ENCODE measurements at regions not wholly inside any gene's neighbourhood (a gene's known extent, or its start where the extent isn't known, plus 50 kb on each side); places are given as distances from the start of the nearest gene placed in this dataset.

DNA sequence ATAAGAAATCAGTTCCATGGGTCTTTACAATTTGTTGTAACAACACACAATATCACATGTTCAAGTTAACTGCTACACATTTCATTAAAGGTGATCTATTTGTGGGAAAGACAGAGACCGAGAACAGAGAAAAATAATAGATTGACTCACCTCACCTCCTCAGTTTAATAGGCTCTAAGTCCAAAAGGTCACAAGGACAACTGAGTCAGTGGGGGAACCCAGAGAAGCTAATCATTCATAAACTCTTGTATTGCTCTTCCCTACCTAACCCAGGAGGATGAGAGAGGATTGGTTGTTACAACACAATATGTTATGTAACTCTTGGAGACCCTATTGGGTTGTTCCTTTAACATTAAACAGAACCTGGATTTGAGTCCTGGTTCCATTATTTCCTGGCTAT lies 72.2 kb upstream of the CRY1 start:
- no peak overlapping the region for H2AFZ ChIP-seq
- H3K36me3 ChIP-seq (replicated peaks; ENCODE audit: insufficient read depth, low read depth): no peaks in the 10 kb centered on the region
- H3K9me3 ChIP-seq (ENCODE audit: low read depth): no peaks in the 10 kb centered on the region
- H3K27ac ChIP-seq: no peak overlapping the region
- H3K27me3 ChIP-seq: peaks cover 10% of the 10 kb centered on the region
- 72% methylated on average over 1 of the region's 1 CpG for WGBS (ENCODE audit: low lambda C conversion rate, missing lambda C conversion rate)
- no peak overlapping the region for H3K4me2 ChIP-seq
- DNase-seq (ENCODE audit: low spot score): peak; percentile 10
- no peaks in the 10 kb centered on the region for H3K79me2 ChIP-seq
- TF ChIP-seq EZH2 (IDR thresholded peaks at IDR 0.05; ENCODE audit: borderline replicate concordance): no peak
- no peak for TF ChIP-seq EZH2phosphoT487 (IDR thresholded peaks at IDR 0.05; ENCODE audit: low read depth, severe bottlenecking, unreplicated experiment)
- TF ChIP-seq, protein P1, sequence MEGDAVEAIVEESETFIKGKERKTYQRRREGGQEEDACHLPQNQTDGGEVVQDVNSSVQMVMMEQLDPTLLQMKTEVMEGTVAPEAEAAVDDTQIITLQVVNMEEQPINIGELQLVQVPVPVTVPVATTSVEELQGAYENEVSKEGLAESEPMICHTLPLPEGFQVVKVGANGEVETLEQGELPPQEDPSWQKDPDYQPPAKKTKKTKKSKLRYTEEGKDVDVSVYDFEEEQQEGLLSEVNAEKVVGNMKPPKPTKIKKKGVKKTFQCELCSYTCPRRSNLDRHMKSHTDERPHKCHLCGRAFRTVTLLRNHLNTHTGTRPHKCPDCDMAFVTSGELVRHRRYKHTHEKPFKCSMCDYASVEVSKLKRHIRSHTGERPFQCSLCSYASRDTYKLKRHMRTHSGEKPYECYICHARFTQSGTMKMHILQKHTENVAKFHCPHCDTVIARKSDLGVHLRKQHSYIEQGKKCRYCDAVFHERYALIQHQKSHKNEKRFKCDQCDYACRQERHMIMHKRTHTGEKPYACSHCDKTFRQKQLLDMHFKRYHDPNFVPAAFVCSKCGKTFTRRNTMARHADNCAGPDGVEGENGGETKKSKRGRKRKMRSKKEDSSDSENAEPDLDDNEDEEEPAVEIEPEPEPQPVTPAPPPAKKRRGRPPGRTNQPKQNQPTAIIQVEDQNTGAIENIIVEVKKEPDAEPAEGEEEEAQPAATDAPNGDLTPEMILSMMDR (IDR thresholded peaks at IDR 0.05; ENCODE audit: poor library complexity): no peak
- no peaks in the 10 kb centered on the region for H3K9me2 ChIP-seq (replicated peaks; ENCODE audit: insufficient read depth)
- no peaks in the 10 kb centered on the region for H4K20me1 ChIP-seq (ENCODE audit: insufficient read depth, poor library complexity, severe bottlenecking)
- peaks cover 4% of the 10 kb centered on the region for H3K4me1 ChIP-seq (ENCODE audit: insufficient read depth)
- no peak overlapping the region for H3K4me3 ChIP-seq

DNA sequence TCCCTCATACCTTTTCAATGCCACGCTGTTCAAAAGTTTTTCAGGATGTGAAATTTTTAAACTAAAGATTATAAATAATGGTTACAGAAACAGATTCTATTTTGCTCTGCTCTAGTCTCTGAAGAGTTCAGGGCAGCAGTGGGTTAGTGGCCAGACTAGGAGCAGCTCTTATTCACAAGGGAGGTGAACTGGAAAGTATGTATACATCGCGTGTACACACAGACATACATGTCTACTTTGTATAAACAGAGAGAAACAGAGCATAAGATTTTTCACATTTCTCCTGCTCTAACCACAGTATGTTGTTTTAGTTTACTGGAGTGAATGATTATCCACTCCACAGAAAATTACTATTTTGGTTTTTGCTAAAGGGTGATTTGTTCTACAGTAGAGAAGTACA lies 74.4 kb upstream of the CRY1 start:
- Histone ChIP-seq H3K9me2 (replicated peaks; ENCODE audit: insufficient read depth) (no peaks in the 10 kb centered on the region), H4K20me1 (ENCODE audit: insufficient read depth, poor library complexity, severe bottlenecking) (no peaks in the 10 kb centered on the region), H2AFZ (no peak overlapping the region), H3K79me2 (no peaks in the 10 kb centered on the region), H3K36me3 (replicated peaks; ENCODE audit: insufficient read depth, low read depth) (no peaks in the 10 kb centered on the region), H3K4me1 (ENCODE audit: insufficient read depth) (peaks cover 4% of the 10 kb centered on the region), H3K9me3 (ENCODE audit: low read depth) (no peaks in the 10 kb centered on the region), H3K4me3 (no peak overlapping the region), H3K4me2 (no peak overlapping the region), H3K27me3 (no peaks in the 10 kb centered on the region), H3K27ac (no peak overlapping the region)
- DNase-seq (ENCODE audit: low spot score): no peak
- no peak for TF ChIP-seq EZH2phosphoT487 (IDR thresholded peaks at IDR 0.05; ENCODE audit: low read depth, severe bottlenecking, unreplicated experiment)
- TF ChIP-seq, protein P1 (IDR thresholded peaks at IDR 0.05; ENCODE audit: poor library complexity): no peak
- no peak for TF ChIP-seq EZH2 (IDR thresholded peaks at IDR 0.05; ENCODE audit: borderline replicate concordance)
- WGBS (ENCODE audit: low lambda C conversion rate, missing lambda C conversion rate): 56% methylated on average over 3 of the region's 3 CpGs

DNA sequence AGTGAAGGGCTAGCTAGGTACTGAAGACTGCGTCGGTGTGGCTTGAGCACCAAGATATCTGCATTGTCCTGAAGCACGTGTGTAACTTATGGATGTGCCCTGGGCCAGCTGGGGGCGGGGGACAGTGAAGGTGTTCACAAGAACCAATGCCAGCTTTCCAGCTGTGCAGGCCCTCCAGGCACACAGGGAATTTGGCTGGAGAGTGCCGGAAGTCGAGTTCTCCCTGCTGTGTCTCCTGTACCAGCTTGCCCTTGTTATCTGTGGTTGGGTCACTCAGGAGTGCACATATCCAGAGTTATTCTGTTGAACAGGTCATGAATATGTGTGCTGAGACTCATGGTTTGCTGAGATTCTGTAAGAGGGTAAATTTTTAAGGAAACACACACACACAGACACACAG lies 75.9 kb upstream of the CRY1 start:
- no peak overlapping the region for H3K4me2 ChIP-seq
- WGBS (ENCODE audit: low lambda C conversion rate, missing lambda C conversion rate): 85% methylated on average over 6 of the region's 6 CpGs
- no peak for DNase-seq (ENCODE audit: low spot score)
- H3K27me3 ChIP-seq: no peaks in the 10 kb centered on the region
- no peaks in the 10 kb centered on the region for H4K20me1 ChIP-seq (ENCODE audit: insufficient read depth, poor library complexity, severe bottlenecking)
- no peaks in the 10 kb centered on the region for H3K9me2 ChIP-seq (replicated peaks; ENCODE audit: insufficient read depth)
- H2AFZ ChIP-seq: no peak overlapping the region
- TF ChIP-seq EZH2phosphoT487 (IDR thresholded peaks at IDR 0.05; ENCODE audit: low read depth, severe bottlenecking, unreplicated experiment) (no peak), EZH2 (IDR thresholded peaks at IDR 0.05; ENCODE audit: borderline replicate concordance) (no peak)
- TF ChIP-seq, protein P1 (IDR thresholded peaks at IDR 0.05; ENCODE audit: poor library complexity): no peak
- H3K79me2 ChIP-seq: no peaks in the 10 kb centered on the region
- no peak overlapping the region for H3K27ac ChIP-seq
- H3K9me3 ChIP-seq (ENCODE audit: low read depth): no peaks in the 10 kb centered on the region
- H3K4me3 ChIP-seq: no peak overlapping the region
- H3K36me3 ChIP-seq (replicated peaks; ENCODE audit: insufficient read depth, low read depth): no peaks in the 10 kb centered on the region
- H3K4me1 ChIP-seq (ENCODE audit: insufficient read depth): peaks cover 4% of the 10 kb centered on the region

DNA sequence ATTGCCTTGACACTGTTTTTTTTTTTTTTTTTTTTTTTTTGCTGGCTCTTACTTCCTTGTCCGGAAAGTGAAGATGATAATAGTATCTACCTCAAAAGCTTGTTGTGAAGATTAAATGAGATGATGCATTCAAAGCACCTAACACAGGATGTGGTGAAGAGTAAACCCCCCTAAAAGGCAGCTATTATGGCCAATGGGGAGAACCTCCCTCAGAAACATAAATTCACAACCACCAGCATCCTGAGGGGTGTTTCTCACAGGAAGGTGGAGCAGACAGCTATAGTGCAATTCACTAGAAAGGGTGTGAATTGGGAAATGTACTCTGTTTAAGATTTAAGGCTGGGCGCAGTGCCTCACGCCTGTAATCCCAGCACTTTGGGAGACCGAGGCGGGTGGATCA lies 85.4 kb upstream of the CRY1 start:
- H3K27me3 ChIP-seq: no peaks in the 10 kb centered on the region
- no peak for DNase-seq (ENCODE audit: low spot score)
- no peaks in the 10 kb centered on the region for H3K4me1 ChIP-seq (ENCODE audit: insufficient read depth)
- no peak overlapping the region for H3K4me3 ChIP-seq
- WGBS (ENCODE audit: low lambda C conversion rate, missing lambda C conversion rate): 93% methylated on average over 5 of the region's 5 CpGs
- H3K27ac ChIP-seq: no peak overlapping the region
- H3K36me3 ChIP-seq (replicated peaks; ENCODE audit: insufficient read depth, low read depth): no peaks in the 10 kb centered on the region
- no peak overlapping the region for H3K4me2 ChIP-seq
- no peaks in the 10 kb centered on the region for H3K79me2 ChIP-seq
- H3K9me2 ChIP-seq (replicated peaks; ENCODE audit: insufficient read depth): no peaks in the 10 kb centered on the region
- no peaks in the 10 kb centered on the region for H3K9me3 ChIP-seq (ENCODE audit: low read depth)
- TF ChIP-seq EZH2 (IDR thresholded peaks at IDR 0.05; ENCODE audit: borderline replicate concordance) (no peak), EZH2phosphoT487 (IDR thresholded peaks at IDR 0.05; ENCODE audit: low read depth, severe bottlenecking, unreplicated experiment) (no peak)
- TF ChIP-seq, protein P1 (IDR thresholded peaks at IDR 0.05; ENCODE audit: poor library complexity): no peak
- no peaks in the 10 kb centered on the region for H4K20me1 ChIP-seq (ENCODE audit: insufficient read depth, poor library complexity, severe bottlenecking)
- H2AFZ ChIP-seq: no peak overlapping the region
